HCT116 (cell line): ENCODE measurements at regions not wholly inside any gene's neighbourhood (a gene's known extent, or its start where the extent isn't known, plus 50 kb on each side); places are given as distances from the start of the nearest gene placed in this dataset.

Source experiments
- ATAC-seq: fragments of 200-7000 bp; cut with Tn5 transposase; 2 replicates; pipeline ENCODE4 v1.9.1; 2020; ENCODE audit warnings: mild to moderate bottlenecking, moderate library complexity
- BruUV-seq: library from RNA; stranded (reverse); fragments of 400-500 nt; replicated peaks from 2 replicates; lab custom pipeline; 2021; lab: Mats Ljungman, UMichigan
- CTCF ChIA-PET: fragments of 300-600 bp; sonication (Branson Sonifier 250); formaldehyde crosslinking; loops from one replicate; lab custom pipeline; 2021; ENCODE audit warnings: antibody characterized with exemption; lab: Charles Lee
- POLR2A ChIA-PET: fragments of 300-600, 350-600 bp; sonication (Branson Sonifier 250); formaldehyde crosslinking; loops from one replicate; lab custom pipeline; 2021; ENCODE audit warnings: antibody characterized with exemption; lab: Charles Lee
- RAD21 ChIA-PET, 2 experiments: fragments of 300-600 bp; sonication (Branson Sonifier 250); formaldehyde crosslinking; loops; one replicate each; lab custom pipeline; 2023; ENCODE audit warnings: low total read pairs in 2 of 2; ENCODE audit not compliant: uncharacterized antibody in 2 of 2, unreplicated experiment in 2 of 2, low non-redundant PET in 1 of 2; lab: Charles Lee
- DNase-seq: peaks from one replicate; pipeline ENCODE4 v3.0.0-alpha.2; 2010; ENCODE audit warnings: low read depth, low spot score
- H2AFZ ChIP-seq: fragments of 200-600 bp; shearing (Covaris generic), sonication (generic); 2 replicates; pipeline ENCODE4 v1.6.1; 2017; ENCODE audit warnings: low read depth, mixed run types, mixed read lengths, antibody characterized with exemption, low read length; ENCODE audit not compliant: poor library complexity, severe bottlenecking
- H3K27ac ChIP-seq: 2 replicates; pipeline ENCODE4 v1.5.1; 2012; ENCODE audit warnings: low read depth, low read length
- H3K27me3 ChIP-seq: fragments of 200-600 bp; sonication (generic); 2 replicates; pipeline ENCODE4 v1.6.1; 2016; ENCODE audit warnings: mixed run types, low read length, mixed read lengths; ENCODE audit not compliant: insufficient read depth
- H3K36me3 ChIP-seq, 2 experiments: fragments of 200-500 bp in 1 of 2; fragments of 200-600 bp in 1 of 2; sonication (Bioruptor generic) in 1 of 2; sonication (generic) in 1 of 2; 2 replicates each; pipeline versions ENCODE4 v1.5.1 to v1.6.1; 2014 to 2016; ENCODE audit warnings: low read length in 2 of 2, inconsistent platforms in 1 of 2, mixed read lengths in 1 of 2, mixed run types in 1 of 2; ENCODE audit not compliant: insufficient read depth in 2 of 2, control insufficient read depth in 1 of 2
- H3K4me1 ChIP-seq, 2 experiments: fragments of 200-600 bp in 1 of 2; sonication (generic) in 1 of 2; 2 replicates each; pipeline versions ENCODE4 v1.5.1 to v1.6.1; 2012 to 2017; ENCODE audit warnings: low read length in 2 of 2, inconsistent platforms in 1 of 2, mild to moderate bottlenecking in 1 of 2, mixed read lengths in 1 of 2, mixed run types in 1 of 2, moderate library complexity in 1 of 2; ENCODE audit not compliant: insufficient read depth in 2 of 2, control insufficient read depth in 1 of 2
- H3K4me2 ChIP-seq: fragments of 200-600 bp; sonication (generic); 2 replicates; pipeline ENCODE4 v1.6.1; 2017; ENCODE audit warnings: mixed run types, low read length, mixed read lengths
- H3K4me3 ChIP-seq, 2 experiments: fragments of 200-600 bp in 1 of 2; sonication (generic) in 1 of 2; replicated peaks in 1 of 2; 2 replicates each; pipeline ENCODE4 v1.5.1; 2011 to 2016; ENCODE audit warnings: low read length in 2 of 2, control low read depth in 1 of 2, low read depth in 1 of 2, mild to moderate bottlenecking in 1 of 2, mixed read lengths in 1 of 2, mixed run types in 1 of 2
- H3K79me2 ChIP-seq: fragments of 200-600 bp; sonication (generic); 2 replicates; pipeline ENCODE4 v1.6.1; 2017; ENCODE audit warnings: mild to moderate bottlenecking, mixed run types, low read length, moderate library complexity, mixed read lengths; ENCODE audit not compliant: insufficient read depth
- H3K9ac ChIP-seq: fragments of 200-600 bp; sonication (generic); 2 replicates; pipeline ENCODE4 v1.6.1; 2016; ENCODE audit warnings: low read length, mixed read lengths
- H3K9me2 ChIP-seq: fragments of 200-600 bp; sonication (generic), shearing (Covaris generic); 2 replicates; pipeline ENCODE4 v1.6.1; 2017; ENCODE audit warnings: mixed run types, mild to moderate bottlenecking, moderate library complexity; ENCODE audit not compliant: insufficient read depth
- H3K9me3 ChIP-seq, 2 experiments: fragments of 200-500 bp in 1 of 2; fragments of 200-600 bp in 1 of 2; sonication (Bioruptor generic) in 1 of 2; sonication (generic) in 1 of 2; 2 replicates each; pipeline ENCODE4 v1.6.1; 2014 to 2017; ENCODE audit warnings: low read length in 2 of 2, mixed read lengths in 2 of 2, inconsistent platforms in 1 of 2, low read depth in 1 of 2, mild to moderate bottlenecking in 1 of 2, mixed run types in 1 of 2, moderate library complexity in 1 of 2; ENCODE audit not compliant: control insufficient read depth in 1 of 2, insufficient read depth in 1 of 2
- H4K20me1 ChIP-seq: fragments of 200-600 bp; sonication (generic), shearing (Covaris generic); 2 replicates; pipeline ENCODE4 v1.6.1; 2017; ENCODE audit warnings: mixed run types, mild to moderate bottlenecking, moderate library complexity; ENCODE audit not compliant: insufficient read depth
- ATF3 ChIP-seq: IDR thresholded peaks from 2 replicates; pipeline ENCODE4 v1.6.1; 2012
- CEBPB ChIP-seq: IDR thresholded peaks from 2 replicates; pipeline ENCODE4 v1.6.1; 2012; ENCODE audit warnings: low read depth
- CTCF ChIP-seq, 3 experiments: fragments of 200-600 bp in 1 of 3; sonication (generic) in 1 of 3; IDR thresholded peaks in 2 of 3; conservative IDR thresholded peaks in 1 of 3; 2 replicates each; pipeline ENCODE4 v1.5.1; 2012 to 2017; ENCODE audit warnings: low read depth in 2 of 3, low read length in 2 of 3, antibody characterized with exemption in 1 of 3, borderline replicate concordance in 1 of 3, control low read depth in 1 of 3, mild to moderate bottlenecking in 1 of 3, mixed read lengths in 1 of 3, mixed run types in 1 of 3, moderate library complexity in 1 of 3; ENCODE audit not compliant: insufficient read depth in 1 of 3
- EGR1 ChIP-seq: IDR thresholded peaks from 2 replicates; pipeline ENCODE4 v1.6.1; 2012; ENCODE audit warnings: low read depth
- ELF1 ChIP-seq: IDR thresholded peaks from 2 replicates; pipeline ENCODE4 v1.6.1; 2012; ENCODE audit warnings: low read depth, borderline replicate concordance
- MAX ChIP-seq: IDR thresholded peaks from 2 replicates; pipeline ENCODE4 v1.6.1; 2012
- POLR2AphosphoS5 ChIP-seq: IDR thresholded peaks from 2 replicates; pipeline ENCODE4 v1.6.1; 2011; ENCODE audit warnings: mild to moderate bottlenecking, low read depth, low read length, moderate library complexity
- RAD21 ChIP-seq: IDR thresholded peaks from 2 replicates; pipeline ENCODE4 v1.6.1; 2012; ENCODE audit warnings: low read depth, mild to moderate bottlenecking
- REST ChIP-seq: IDR thresholded peaks from 2 replicates; pipeline ENCODE4 v1.6.1; 2012; ENCODE audit warnings: low read depth
- SIN3A ChIP-seq: IDR thresholded peaks from 2 replicates; pipeline ENCODE4 v1.6.1; 2012; ENCODE audit warnings: low read depth
- SP1 ChIP-seq: IDR thresholded peaks from 2 replicates; pipeline ENCODE4 v1.6.1; 2012; ENCODE audit warnings: low read depth
- SRF ChIP-seq: IDR thresholded peaks from 2 replicates; pipeline ENCODE4 v1.6.1; 2012; ENCODE audit warnings: low read depth
- TCF7L2 ChIP-seq: IDR thresholded peaks from 2 replicates; pipeline ENCODE4 v1.7.0; 2011; ENCODE audit warnings: borderline replicate concordance, inconsistent platforms; ENCODE audit not compliant: insufficient read depth, insufficient read length; ENCODE audit errors: extremely low read depth
- ZBTB33 ChIP-seq: IDR thresholded peaks from 2 replicates; pipeline ENCODE4 v1.6.1; 2011; ENCODE audit warnings: mild to moderate bottlenecking, low read length, moderate library complexity; ENCODE audit not compliant: insufficient replicate concordance; ENCODE audit errors: extremely low read depth
- ZFX ChIP-seq: fragments of 450-650 bp; IDR thresholded peaks from 2 replicates; pipeline ENCODE4 v1.6.1; 2017
- intact Hi-C: fragments of 100-400 bp; cut with micrococcal nuclease; formaldehyde crosslinking; loops from 2 replicates; pipeline ENCODE4 v1.10.0; 2022

- DNase-seq, result no peak
- Histone ChIP-seq H3K4me3 (no peak overlapping the region), H3K36me3 (no peaks in the 10 kb centered on the region), H3K79me2 (no peaks in the 10 kb centered on the region), H3K4me2 (no peak overlapping the region), H2AFZ (no peak overlapping the region), H3K9me2 (no peaks in the 10 kb centered on the region), H3K27me3 (no peaks in the 10 kb centered on the region), H3K4me1 (peaks cover 2 to 9% of the 10 kb centered on the region in 2 experiments; a peak in 2 of 4 replicates), H3K27ac (no peak overlapping the region), H3K9ac (no peak overlapping the region), H4K20me1 (no peaks in the 10 kb centered on the region), H3K9me3 (no peaks in the 10 kb centered on the region)
- TF ChIP-seq ZBTB33 (no peak), SP1 (no peak), RAD21 (no peak), ATF3 (no peak), CTCF (IDR thresholded peaks at IDR 0.05 in 2 of 3, conservative IDR thresholded peaks at IDR 0.05 in 1 of 3; ENCODE audit: borderline replicate concordance in 1 of 3, insufficient read depth in 1 of 3, low read depth in 2 of 3, low read length in 2 of 3) (no peak), REST (no peak), ZFX (no peak), POLR2AphosphoS5 (no peak), SIN3A (no peak), SRF (no peak), MAX (no peak), CEBPB (no peak), ELF1 (no peak), EGR1 (no peak), TCF7L2 (no peak)
- POLR2A ChIA-PET, result no interaction called here
- BruUV-seq, result no TSS peak
- RAD21 ChIA-PET, result no interaction called here
- ATAC-seq, result no peak
- CTCF ChIA-PET, result no interaction called here
- intact Hi-C loops, result no loop called here
Observed at GRCh38 chr6:147058786-147059385, 145.3 kb upstream of the STXBP5 start.
